Thoracic aorta (tissue), 2 donors: ENCODE measurements at regions not wholly inside any gene's neighbourhood (a gene's known extent, or its start where the extent isn't known, plus 50 kb on each side); places are given as distances from the start of the nearest gene placed in this dataset.
A peak's percentile ranks its signal among the peaks of the same experiment; 100 is the strongest.

ENCODE experiments used
- ATAC-seq: fragments of 150-250 bp; one replicate; pipeline ENCODE4 v1.8.0; 2017; ENCODE audit warnings: low read depth; ENCODE audit not compliant: insufficient number of reproducible peaks, low FRiP score
- DNase-seq: peaks from one replicate; pipeline ENCODE4 v3.0.0-alpha.2; 2020; ENCODE audit warnings: low spot score
- H3K27ac ChIP-seq, 2 donors: fragments of 200-600 bp; sonication (generic); 1 replicate in 1 of 2; 2 replicates in 1 of 2; pipeline ENCODE4 v1.5.1; 2016; ENCODE audit warnings: mild to moderate bottlenecking in 2 of 2, moderate library complexity in 2 of 2
- H3K27me3 ChIP-seq: fragments of 200-600 bp; sonication (generic); replicated peaks from 2 replicates; pipeline ENCODE4 v1.6.0; 2016; ENCODE audit warnings: mild to moderate bottlenecking; ENCODE audit not compliant: insufficient read depth
- H3K36me3 ChIP-seq: fragments of 200-600 bp; sonication (generic); one replicate; pipeline ENCODE4 v1.5.1; 2016
- H3K4me1 ChIP-seq, 2 donors: fragments of 200-600 bp; sonication (generic); 1 replicate in 1 of 2; 2 replicates in 1 of 2; pipeline versions ENCODE4 v1.5.1 to v1.6.0; 2016; ENCODE audit warnings: low read depth in 2 of 2, mild to moderate bottlenecking in 1 of 2; ENCODE audit not compliant: control insufficient read depth in 1 of 2
- H3K4me3 ChIP-seq: fragments of 200-600 bp; sonication (generic); 2 replicates; pipeline ENCODE4 v1.5.1; 2016; ENCODE audit warnings: mild to moderate bottlenecking
- H3K9me3 ChIP-seq: fragments of 200-600 bp; sonication (generic); 2 replicates; pipeline ENCODE4 v1.5.1; 2016
- CTCF ChIP-seq: fragments of 200-600 bp; sonication (generic); IDR thresholded peaks from one replicate; pipeline ENCODE4 v1.5.1; 2019; ENCODE audit warnings: antibody characterized with exemption

- no peaks in the 10 kb centered on the region for H3K9me3 ChIP-seq
- peak; percentile 88 for ATAC-seq
- peaks cover 15 to 43% of the 10 kb centered on the region in 2 donors for H3K4me1 ChIP-seq
- TF ChIP-seq CTCF: no peak
- H3K27ac ChIP-seq: peak overlapping the region; percentile 98
- no peaks in the 10 kb centered on the region for H3K27me3 ChIP-seq
- DNase-seq: peak; percentile 84
- peak overlapping the region; percentile 39 for H3K4me3 ChIP-seq
- no peaks in the 10 kb centered on the region for H3K36me3 ChIP-seq
Measured at GRCh38 chr1:61606448-61607312, 118.3 kb downstream of the TM2D1 start.

DNA sequence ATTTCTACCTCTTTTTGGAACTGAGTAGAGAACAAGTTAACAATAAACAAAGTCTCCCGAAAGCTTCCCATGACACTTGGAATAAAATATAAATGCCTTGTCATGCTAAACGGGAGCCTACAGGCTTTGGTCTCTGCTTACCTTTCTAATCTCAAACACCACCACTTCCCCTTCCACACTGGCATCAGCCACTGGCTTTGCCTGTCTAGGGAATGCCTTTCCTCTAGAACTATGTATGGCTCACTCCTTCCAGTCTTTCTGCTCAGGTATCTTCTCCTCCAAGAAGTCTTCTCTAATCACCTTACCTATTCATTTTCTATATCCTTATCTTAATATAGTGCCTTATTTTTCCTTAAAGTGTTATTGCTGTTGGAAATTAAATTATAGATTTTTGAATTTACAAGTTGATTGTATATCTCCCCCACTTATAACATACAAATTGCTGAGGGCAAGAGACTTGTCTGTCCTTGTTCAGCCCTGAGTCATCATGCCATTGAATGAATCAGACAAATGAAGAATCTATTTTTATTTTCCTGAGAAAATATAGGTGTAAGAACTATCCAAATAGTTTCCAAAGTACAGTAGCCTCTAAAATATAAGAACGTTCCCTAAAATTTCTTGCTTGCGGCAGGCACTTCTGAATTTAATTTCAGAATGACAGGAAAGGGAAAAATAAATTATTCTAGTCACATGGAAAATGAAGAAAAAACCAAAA lies 119.2 kb downstream of the TM2D1 start:
- Histone ChIP-seq H3K4me3 (peak overlapping the region; percentile 39), H3K36me3 (no peaks in the 10 kb centered on the region), H3K27me3 (no peaks in the 10 kb centered on the region), H3K27ac (peak overlapping the region; percentile 98), H3K9me3 (no peaks in the 10 kb centered on the region), H3K4me1 (peaks cover 15 to 43% of the 10 kb centered on the region in 2 donors)
- TF ChIP-seq CTCF: no peak
- no peak for ATAC-seq
- DNase-seq: no peak

- no peak for TF ChIP-seq CTCF
- Histone ChIP-seq H3K4me3 (no peak overlapping the region), H3K27ac (peak overlapping the region; percentile 98), H3K27me3 (no peaks in the 10 kb centered on the region), H3K36me3 (no peaks in the 10 kb centered on the region), H3K9me3 (no peaks in the 10 kb centered on the region), H3K4me1 (peaks cover 15 to 43% of the 10 kb centered on the region in 2 donors)
- ATAC-seq (no peak), DNase-seq (no peak)
Measured at GRCh38 chr1:61604684-61605083, 120.3 kb downstream of the TM2D1 start.

GRCh38 chr1:61604261-61604660 lies 120.7 kb downstream of the TM2D1 start:
- H3K9me3 ChIP-seq: no peaks in the 10 kb centered on the region
- no peak overlapping the region for H3K4me3 ChIP-seq
- TF ChIP-seq CTCF: no peak
- ATAC-seq (no peak), DNase-seq (no peak)
- H3K27ac ChIP-seq: no peak overlapping the region
- no peaks in the 10 kb centered on the region for H3K36me3 ChIP-seq
- H3K27me3 ChIP-seq: no peaks in the 10 kb centered on the region
- H3K4me1 ChIP-seq: peaks cover 15 to 43% of the 10 kb centered on the region in 2 donors

DNA sequence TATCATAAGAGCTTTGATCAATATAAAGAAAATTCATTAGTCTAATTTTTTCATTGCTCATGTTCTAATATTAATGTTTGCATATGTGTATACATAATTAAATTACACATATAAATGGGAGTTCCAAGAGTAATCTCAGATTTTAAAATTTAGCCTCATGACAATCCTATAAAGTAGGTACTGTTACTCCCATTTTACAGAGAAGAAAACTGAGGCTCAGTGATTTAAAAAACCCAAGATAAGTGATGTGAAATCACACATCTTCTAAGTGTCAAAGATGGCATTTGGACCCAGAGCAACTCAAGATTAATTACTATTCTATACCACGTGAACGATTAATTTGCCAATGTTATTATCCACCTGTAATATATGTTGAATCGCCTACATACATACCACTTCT lies 122.3 kb downstream of the TM2D1 start:
- Histone ChIP-seq H3K36me3 (no peaks in the 10 kb centered on the region), H3K4me1 (peaks cover 15 to 30% of the 10 kb centered on the region in 2 donors), H3K27me3 (no peaks in the 10 kb centered on the region), H3K27ac (no peak overlapping the region), H3K4me3 (no peak overlapping the region), H3K9me3 (no peaks in the 10 kb centered on the region)
- TF ChIP-seq CTCF: no peak
- ATAC-seq (no peak), DNase-seq (no peak)
